ENCODE measurements at regions not wholly inside any gene's neighbourhood (a gene's known extent, or its start where the extent isn't known, plus 50 kb on each side); places are given as distances from the start of the nearest gene placed in this dataset.

DNA sequence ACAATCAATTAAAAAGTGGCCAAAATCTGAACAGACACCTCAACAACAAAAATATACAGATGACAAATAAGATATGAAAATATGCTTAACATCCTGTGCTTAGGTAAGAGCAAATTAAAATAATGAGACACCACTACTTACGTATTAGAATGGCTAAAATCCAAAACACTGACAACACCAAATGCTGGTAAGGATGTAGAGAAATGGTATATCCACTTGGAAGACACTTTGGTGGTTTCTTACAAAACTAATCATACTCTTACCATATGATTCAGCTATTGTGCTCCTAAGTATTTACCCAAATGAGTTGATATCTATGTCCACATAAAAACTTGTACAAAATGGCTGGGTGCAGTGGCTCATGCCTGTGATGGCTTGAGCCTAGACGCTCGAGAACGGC is 51.7 kb upstream of the ZNF599 start:
- Histone ChIP-seq H3K27ac (no peak overlapping the region), H3K27me3 (ENCODE audit: insufficient read depth, low read depth) (peaks cover 45% of the 10 kb centered on the region; the same call in 1 of the 2 replicates), H2AFZ (no peak overlapping the region), H3K4me1 (replicated peaks; ENCODE audit: insufficient read depth) (no peaks in the 10 kb centered on the region), H3K4me3 (no peak overlapping the region), H3K9me3 (ENCODE audit: insufficient read depth, low read depth) (no peaks in the 10 kb centered on the region), H4K20me1 (ENCODE audit: insufficient read depth) (no peaks in the 10 kb centered on the region), H3K36me3 (ENCODE audit: low read depth) (no peaks in the 10 kb centered on the region), H3K9me2 (ENCODE audit: insufficient read depth) (no peaks in the 10 kb centered on the region), H3K4me2 (no peak overlapping the region), H3F3A (ENCODE audit: insufficient read depth, low read depth) (no peaks in the 10 kb centered on the region), H3K79me2 (ENCODE audit: low read depth) (no peaks in the 10 kb centered on the region)
- no TSS peak for BruUV-seq (replicated peaks)
- ChIA-PET CTCF (no interaction called here), POLR2A (ENCODE audit: unreplicated experiment) (no interaction called here)
- intact Hi-C loops (cut with micrococcal nuclease; ENCODE audit: unreplicated experiment), result no loop called here
- DNase-seq, result no peak
- TF ChIP-seq EZH2 (IDR thresholded peaks at IDR 0.05; ENCODE audit: low read depth), result no peak

Data from PC-9 (cell line).